Myocyte (in vitro differentiated cells): ENCODE measurements at regions not wholly inside any gene's neighbourhood (a gene's known extent, or its start where the extent isn't known, plus 50 kb on each side); places are given as distances from the start of the nearest gene placed in this dataset.

Source experiments
- DNase-seq: peaks from one replicate; pipeline ENCODE4 v3.0.0-alpha.2; 2012; ENCODE audit warnings: low read depth

GRCh38 chr10:10235003-10235402 lies 782.7 kb upstream of the CELF2 start:
- DNase-seq: no peak

- no peak for DNase-seq
These were observed 770.1 kb upstream of the CELF2 start for GRCh38 chr10:10247585-10247984.

GRCh38 chr10:10256860-10257259 lies 760.8 kb upstream of the CELF2 start:
- DNase-seq: peak; percentile 9

GRCh38 chr10:10259013-10259412 lies 758.7 kb upstream of the CELF2 start:
- DNase-seq: no peak

- no peak for DNase-seq
These were observed 747.3 kb upstream of the CELF2 start for GRCh38 chr10:10270126-10271050.

- no peak for DNase-seq
These were observed 746.0 kb upstream of the CELF2 start for GRCh38 chr10:10271639-10272192.

- no peak for DNase-seq
These were observed 744.0 kb upstream of the CELF2 start for GRCh38 chr10:10273661-10274060.

GRCh38 chr10:10279906-10280305 lies 737.8 kb upstream of the CELF2 start:
- no peak for DNase-seq

- no peak for DNase-seq
These were observed 725.2 kb upstream of the CELF2 start for GRCh38 chr10:10292501-10292900.

GRCh38 chr10:10293041-10293440 lies 724.6 kb upstream of the CELF2 start:
- DNase-seq: no peak

- no peak for DNase-seq
These were observed 724.2 kb upstream of the CELF2 start for GRCh38 chr10:10293481-10293951.

- DNase-seq: no peak
These were observed 723.3 kb upstream of the CELF2 start for GRCh38 chr10:10294184-10294880.

GRCh38 chr10:10294881-10295529 lies 722.7 kb upstream of the CELF2 start:
- DNase-seq: no peak

GRCh38 chr10:10295537-10295936 lies 722.1 kb upstream of the CELF2 start:
- DNase-seq: no peak

- no peak for DNase-seq
These were observed 715.0 kb upstream of the CELF2 start for GRCh38 chr10:10302689-10303088.

- no peak for DNase-seq
These were observed 710.6 kb upstream of the CELF2 start for GRCh38 chr10:10307036-10307435.

- DNase-seq: no peak
These were observed 710.1 kb upstream of the CELF2 start for GRCh38 chr10:10307551-10307950.

GRCh38 chr10:10310498-10310897 lies 707.2 kb upstream of the CELF2 start:
- DNase-seq: no peak

GRCh38 chr10:10311966-10312365 lies 705.7 kb upstream of the CELF2 start:
- DNase-seq: no peak

GRCh38 chr10:10313149-10313835 lies 704.4 kb upstream of the CELF2 start:
- DNase-seq: no peak

- DNase-seq: no peak
These were observed 703.0 kb upstream of the CELF2 start for GRCh38 chr10:10314626-10315025.
